NOMO-1 treated with DMSO at 0.1 percent for 48 hours (cell line): ENCODE measurements at regions not wholly inside any gene's neighbourhood (a gene's known extent, or its start where the extent isn't known, plus 50 kb on each side); places are given as distances from the start of the nearest gene placed in this dataset.

Experiments used
- DNase-seq: peaks from one replicate; lab custom pipeline; 2025; ENCODE audit not compliant: unreplicated experiment; lab: John Stamatoyannopoulos, UW

GRCh38 chr2:24439971-24440340 lies 51.1 kb upstream of the NCOA1 start:
- DNase-seq = no peak

- no peak for DNase-seq
These were observed 51.6 kb upstream of the NCOA1 start for GRCh38 chr2:24439280-24439970.

- no peak for DNase-seq
These were observed 52.9 kb upstream of the NCOA1 start for GRCh38 chr2:24438106-24438505.

- no peak for DNase-seq
These were observed 55.4 kb upstream of the NCOA1 start for GRCh38 chr2:24435391-24436316.

GRCh38 chr2:24434541-24434940 lies 56.5 kb upstream of the NCOA1 start:
- DNase-seq = no peak

GRCh38 chr2:24432735-24433134 lies 58.3 kb upstream of the NCOA1 start:
- DNase-seq = peak; percentile 43

GRCh38 chr2:24432121-24432520 lies 58.9 kb upstream of the NCOA1 start:
- no peak for DNase-seq

GRCh38 chr2:24429197-24430074 lies 61.6 kb upstream of the NCOA1 start:
- DNase-seq = no peak

- no peak for DNase-seq
These were observed 64.1 kb upstream of the ITSN2 start for GRCh38 chr2:24424387-24424786.

GRCh38 chr2:24423095-24423494 lies 62.8 kb upstream of the ITSN2 start:
- no peak for DNase-seq

- DNase-seq = peak; percentile 27
These were observed 61.3 kb upstream of the ITSN2 start for GRCh38 chr2:24421668-24422067.

- DNase-seq = no peak
These were observed 60.0 kb upstream of the ITSN2 start for GRCh38 chr2:24420373-24420772.

- DNase-seq = peak; percentile 21
These were observed 58.0 kb upstream of the ITSN2 start for GRCh38 chr2:24418166-24418841.

GRCh38 chr2:24412812-24413211 lies 52.5 kb upstream of the ITSN2 start:
- no peak for DNase-seq

GRCh38 chr2:24411488-24412151 lies 51.3 kb upstream of the ITSN2 start:
- no peak for DNase-seq

GRCh38 chr2:24410976-24411375 lies 50.6 kb upstream of the ITSN2 start:
- no peak for DNase-seq

- DNase-seq = peak; percentile 61
These were observed 49.6 kb upstream of the ITSN2 start for GRCh38 chr2:24409700-24410556.
